ENCODE measurements at regions not wholly inside any gene's neighbourhood (a gene's known extent, or its start where the extent isn't known, plus 50 kb on each side); places are given as distances from the start of the nearest gene placed in this dataset.

- no peak for DNase-seq
Measured at GRCh38 chrX:129077424-129078170, 445.7 kb downstream of the SMARCA1 start.

- DNase-seq, result no peak
Measured at GRCh38 chrX:129071390-129071789, 451.9 kb downstream of the SMARCA1 start.

GRCh38 chrX:129065895-129066294, 457.4 kb downstream of the SMARCA1 start:
- no peak for DNase-seq

GRCh38 chrX:129058405-129058804, 464.9 kb downstream of the SMARCA1 start:
- DNase-seq, result no peak

- DNase-seq, result no peak
Measured at GRCh38 chrX:129043138-129043537, 480.2 kb downstream of the SMARCA1 start.

- DNase-seq, result no peak
Measured at GRCh38 chrX:129041319-129041718, 482.0 kb downstream of the SMARCA1 start.

- DNase-seq, result no peak
Measured at GRCh38 chrX:129040124-129040523, 483.2 kb downstream of the SMARCA1 start.

GRCh38 chrX:129039176-129039575, 484.1 kb downstream of the SMARCA1 start:
- DNase-seq, result no peak

GRCh38 chrX:129037389-129037788, 485.9 kb downstream of the SMARCA1 start:
- no peak for DNase-seq

GRCh38 chrX:129035180-129035579, 488.1 kb downstream of the SMARCA1 start:
- no peak for DNase-seq

GRCh38 chrX:129034196-129034595, 489.1 kb downstream of the SMARCA1 start:
- no peak for DNase-seq

- DNase-seq, result no peak
Measured at GRCh38 chrX:129026202-129026601, 497.1 kb downstream of the SMARCA1 start.

- no peak for DNase-seq
Measured at GRCh38 chrX:129025376-129025775, 497.9 kb downstream of the SMARCA1 start.

- DNase-seq, result no peak
Measured at GRCh38 chrX:129019412-129019811, 503.9 kb downstream of the SMARCA1 start.

GRCh38 chrX:129015381-129015780, 507.9 kb downstream of the SMARCA1 start:
- DNase-seq, result no peak

- DNase-seq, result no peak
Measured at GRCh38 chrX:129013574-129013973, 509.7 kb downstream of the SMARCA1 start.

- no peak for DNase-seq
Measured at GRCh38 chrX:129007631-129008030, 515.7 kb downstream of the SMARCA1 start.

- DNase-seq, result peak; percentile 25
Measured at GRCh38 chrX:129006491-129006890, 516.8 kb downstream of the SMARCA1 start.

GRCh38 chrX:129000797-129001196, 522.5 kb downstream of the SMARCA1 start:
- no peak for DNase-seq

GRCh38 chrX:129000018-129000417, 523.3 kb downstream of the SMARCA1 start:
- peak; percentile 71 for DNase-seq

GRCh38 chrX:128992107-128992971, 531.0 kb downstream of the SMARCA1 start:
- DNase-seq, result no peak

GRCh38 chrX:128975745-128976144, 547.5 kb downstream of the SMARCA1 start:
- peak; percentile 57 for DNase-seq

GRCh38 chrX:128973033-128973432, 550.3 kb downstream of the SMARCA1 start:
- no peak for DNase-seq

- DNase-seq, result no peak
Measured at GRCh38 chrX:128961290-128961689, 562.0 kb downstream of the SMARCA1 start.
